ENCODE measurements at regions not wholly inside any gene's neighbourhood (a gene's known extent, or its start where the extent isn't known, plus 50 kb on each side); places are given as distances from the start of the nearest gene placed in this dataset.

DNA sequence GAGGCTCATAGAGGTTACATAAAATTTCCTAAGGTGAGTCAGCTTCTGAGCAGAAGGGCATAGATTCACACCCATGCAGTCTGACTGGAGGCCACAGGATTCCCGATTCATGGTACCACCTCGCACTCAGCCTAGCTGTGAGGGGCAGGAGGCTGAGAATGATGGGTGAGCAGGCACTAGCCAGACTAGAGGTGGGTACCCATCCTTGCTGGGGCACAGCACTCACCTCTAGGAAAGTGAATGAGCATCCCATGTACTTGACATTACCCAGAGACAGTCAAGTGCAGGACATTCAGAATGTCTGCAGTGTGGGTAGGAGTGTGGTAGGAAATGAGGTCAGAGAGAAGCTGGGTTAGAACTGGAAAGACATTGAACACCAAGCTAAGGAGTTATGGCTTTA lies 255.5 kb downstream of the CDK5RAP2 start:
- TF ChIP-seq POLR2A (IDR thresholded peaks at IDR 0.05): no peak
- TF ChIP-seq, protein P1, sequence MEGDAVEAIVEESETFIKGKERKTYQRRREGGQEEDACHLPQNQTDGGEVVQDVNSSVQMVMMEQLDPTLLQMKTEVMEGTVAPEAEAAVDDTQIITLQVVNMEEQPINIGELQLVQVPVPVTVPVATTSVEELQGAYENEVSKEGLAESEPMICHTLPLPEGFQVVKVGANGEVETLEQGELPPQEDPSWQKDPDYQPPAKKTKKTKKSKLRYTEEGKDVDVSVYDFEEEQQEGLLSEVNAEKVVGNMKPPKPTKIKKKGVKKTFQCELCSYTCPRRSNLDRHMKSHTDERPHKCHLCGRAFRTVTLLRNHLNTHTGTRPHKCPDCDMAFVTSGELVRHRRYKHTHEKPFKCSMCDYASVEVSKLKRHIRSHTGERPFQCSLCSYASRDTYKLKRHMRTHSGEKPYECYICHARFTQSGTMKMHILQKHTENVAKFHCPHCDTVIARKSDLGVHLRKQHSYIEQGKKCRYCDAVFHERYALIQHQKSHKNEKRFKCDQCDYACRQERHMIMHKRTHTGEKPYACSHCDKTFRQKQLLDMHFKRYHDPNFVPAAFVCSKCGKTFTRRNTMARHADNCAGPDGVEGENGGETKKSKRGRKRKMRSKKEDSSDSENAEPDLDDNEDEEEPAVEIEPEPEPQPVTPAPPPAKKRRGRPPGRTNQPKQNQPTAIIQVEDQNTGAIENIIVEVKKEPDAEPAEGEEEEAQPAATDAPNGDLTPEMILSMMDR (IDR thresholded peaks at IDR 0.05): no peak
- no peaks in the 10 kb centered on the region for H3K9me3 ChIP-seq
- WGBS (ENCODE audit: insufficient coverage, low coverage, low lambda C conversion rate, missing lambda C conversion rate): 100% methylated on average over 2 of the region's 2 CpGs
- no peak for DNase-seq
- H3K27me3 ChIP-seq: no peaks in the 10 kb centered on the region
- H3K36me3 ChIP-seq: no peaks in the 10 kb centered on the region
- H3K4me3 ChIP-seq: no peak overlapping the region
- intact Hi-C loops (cut with DNase I): no loop called here
- no peak for ATAC-seq
- H3K27ac ChIP-seq: no peak overlapping the region
- peaks cover 0 to 2% (median 0%) of the 10 kb centered on the region in 4 donors for H3K4me1 ChIP-seq

DNA sequence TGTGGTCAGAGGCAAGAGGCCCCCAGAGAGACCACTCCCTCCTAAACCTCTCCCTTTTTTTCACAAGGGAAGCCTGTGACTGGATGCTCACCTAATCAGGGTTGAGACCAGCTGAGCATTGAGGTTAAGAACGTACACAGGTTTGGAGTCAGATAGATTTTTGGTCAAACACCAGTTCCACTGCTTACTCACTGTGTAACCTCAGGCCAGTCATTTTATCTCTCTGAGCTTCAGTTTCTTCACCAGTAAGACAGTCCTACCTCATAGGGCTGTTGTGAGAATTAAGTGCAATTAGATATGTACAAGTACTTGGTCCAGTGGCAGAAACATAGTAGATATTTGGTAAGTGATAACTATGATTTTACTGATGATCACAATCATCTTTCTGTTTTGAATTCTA lies 256.8 kb downstream of the CDK5RAP2 start:
- WGBS (ENCODE audit: insufficient coverage, low coverage, low lambda C conversion rate, missing lambda C conversion rate): 40% methylated on average over 1 of the region's 1 CpG
- ATAC-seq: no peak
- intact Hi-C loops (cut with DNase I): no loop called here

DNA sequence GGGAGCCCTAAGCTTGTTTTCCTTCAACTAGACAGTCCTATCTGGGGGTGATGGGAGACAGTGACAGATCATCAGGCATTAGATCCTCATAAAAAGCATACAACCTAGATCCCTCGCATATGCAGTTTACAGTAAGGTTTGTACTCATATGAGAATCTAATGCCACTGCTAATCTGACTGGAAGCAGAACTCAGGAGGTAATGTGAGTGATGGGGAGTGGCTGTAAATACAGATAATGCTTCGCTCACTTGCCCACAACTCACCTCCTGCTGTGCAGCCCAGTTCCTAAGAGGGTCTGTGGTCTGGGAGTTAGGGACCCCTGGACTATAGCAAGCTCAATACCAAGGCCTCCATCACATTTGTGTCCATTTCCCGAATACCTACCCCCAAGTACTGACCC lies 260.5 kb downstream of the CDK5RAP2 start:
- Histone ChIP-seq H3K4me3 (no peak overlapping the region), H3K4me1 (no peaks in the 10 kb centered on the region), H3K36me3 (no peaks in the 10 kb centered on the region), H3K27ac (no peak overlapping the region), H3K9me3 (no peaks in the 10 kb centered on the region), H3K27me3 (no peaks in the 10 kb centered on the region)
- intact Hi-C loops (cut with DNase I): no loop called here
- ATAC-seq (no peak), DNase-seq (no peak)
- whole genome bisulfite sequencing (ENCODE audit: insufficient coverage, low coverage, low lambda C conversion rate, missing lambda C conversion rate): 67% methylated on average over 3 of the region's 3 CpGs
- TF ChIP-seq, protein P1 (IDR thresholded peaks at IDR 0.05): no peak
- TF ChIP-seq POLR2A (IDR thresholded peaks at IDR 0.05): no peak

More for the DNA sequence above, 256.8 kb downstream of the CDK5RAP2 start:
- Histone ChIP-seq H3K9me3 (no peaks in the 10 kb centered on the region), H3K36me3 (no peaks in the 10 kb centered on the region), H3K27me3 (no peaks in the 10 kb centered on the region), H3K27ac (no peak overlapping the region), H3K4me3 (no peak overlapping the region), H3K4me1 (peaks cover 0 to 2% (median 0%) of the 10 kb centered on the region in 4 donors)
- TF ChIP-seq POLR2A (IDR thresholded peaks at IDR 0.05): no peak
- TF ChIP-seq, protein P1 (IDR thresholded peaks at IDR 0.05): no peak
- no peak for DNase-seq

DNA sequence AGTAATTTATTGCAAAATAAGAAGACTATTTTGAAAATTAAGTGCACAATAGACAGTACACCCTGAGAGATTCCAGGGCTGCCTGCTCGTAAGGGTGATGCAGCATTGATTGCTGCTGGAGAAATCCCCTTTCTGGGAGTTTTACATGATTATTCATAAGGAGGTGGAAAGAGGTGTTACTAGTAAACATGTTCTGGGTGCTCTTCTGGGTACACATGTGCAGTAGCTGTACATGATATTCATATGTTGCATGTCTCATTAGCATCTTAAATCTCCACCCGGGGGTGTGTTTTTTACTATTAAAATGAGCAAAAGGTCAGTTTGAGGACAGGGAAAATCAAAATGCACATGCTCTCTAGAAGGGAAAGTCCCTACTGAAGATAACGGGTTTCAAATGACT lies 264.8 kb downstream of the CDK5RAP2 start:
- intact Hi-C loops (cut with DNase I): no loop called here
- Histone ChIP-seq H3K9me3 (peaks cover 0 to 2% (median 0%) of the 10 kb centered on the region in 4 donors), H3K27ac (no peak overlapping the region), H3K4me3 (no peak overlapping the region), H3K27me3 (no peaks in the 10 kb centered on the region), H3K4me1 (no peaks in the 10 kb centered on the region), H3K36me3 (no peaks in the 10 kb centered on the region)
- ATAC-seq: no peak
- WGBS (ENCODE audit: insufficient coverage, low coverage, low lambda C conversion rate, missing lambda C conversion rate): 53% methylated on average over 3 of the region's 3 CpGs
- DNase-seq: no peak
- TF ChIP-seq, protein P1 (IDR thresholded peaks at IDR 0.05): no peak
- no peak for TF ChIP-seq POLR2A (IDR thresholded peaks at IDR 0.05)

DNA sequence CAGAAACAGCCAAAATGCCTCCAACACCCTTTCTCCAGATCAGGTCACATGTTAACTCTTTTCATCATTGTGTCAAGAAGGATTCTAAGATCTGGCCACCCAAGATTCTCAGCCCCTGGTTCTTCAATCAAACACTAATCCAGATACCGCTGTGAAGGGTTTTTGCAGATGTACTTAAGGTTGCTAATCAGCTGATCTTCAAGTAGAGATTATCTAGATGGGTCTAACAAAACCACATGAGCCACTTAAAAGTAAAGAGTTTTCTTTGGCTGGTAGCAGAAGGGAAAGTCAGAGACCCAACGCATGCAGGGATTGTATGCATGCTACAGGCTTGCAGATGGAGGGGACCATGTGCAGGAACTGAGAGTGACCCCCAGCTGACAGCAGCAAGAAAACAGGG lies 267.9 kb downstream of the CDK5RAP2 start:
- 68% methylated on average over 2 of the region's 2 CpGs for WGBS (ENCODE audit: insufficient coverage, low coverage, low lambda C conversion rate, missing lambda C conversion rate)
- Histone ChIP-seq H3K36me3 (no peaks in the 10 kb centered on the region), H3K9me3 (peaks cover 0 to 2% (median 0%) of the 10 kb centered on the region in 4 donors), H3K27ac (no peak overlapping the region), H3K4me3 (no peak overlapping the region), H3K27me3 (no peaks in the 10 kb centered on the region), H3K4me1 (no peaks in the 10 kb centered on the region)
- DNase-seq (no peak), ATAC-seq (no peak)
- intact Hi-C loops (cut with DNase I): no loop called here
- no peak for TF ChIP-seq POLR2A (IDR thresholded peaks at IDR 0.05)
- TF ChIP-seq, protein P1 (IDR thresholded peaks at IDR 0.05): no peak
